Activated naive CD4-positive, alpha-beta T cell treated with anti-CD3 and anti-CD28 coated beads for 36 hours (primary cell): ENCODE measurements at regions not wholly inside any gene's neighbourhood (a gene's known extent, or its start where the extent isn't known, plus 50 kb on each side); places are given as distances from the start of the nearest gene placed in this dataset.

Experiments
- CTCF ChIA-PET: fragments of 350-600 bp; sonication (Branson Sonifier 250); formaldehyde crosslinking; loops from one replicate; lab custom pipeline; 2021; ENCODE audit warnings: antibody characterized with exemption; lab: Charles Lee
- DNase-seq: peaks from one replicate; pipeline ENCODE4 v3.0.0-alpha.2; 2020
- H3K27ac Mint-ChIP-seq: one replicate; pipeline ENCODE4 v1.8.0; 2021; ENCODE audit warnings: mild to moderate bottlenecking, mixed read lengths
- H3K27me3 Mint-ChIP-seq: one replicate; pipeline ENCODE4 v1.8.0; 2021; ENCODE audit warnings: low read depth, mixed read lengths
- H3K36me3 Mint-ChIP-seq: one replicate; pipeline ENCODE4 v1.8.0; 2021; ENCODE audit warnings: low read depth, mixed read lengths
- H3K4me1 Mint-ChIP-seq: one replicate; pipeline ENCODE4 v1.8.0; 2021; ENCODE audit warnings: low read depth, mixed read lengths
- H3K4me3 Mint-ChIP-seq: one replicate; pipeline ENCODE4 v1.8.0; 2021; ENCODE audit warnings: mild to moderate bottlenecking, moderate library complexity, mixed read lengths
- H3K9me3 Mint-ChIP-seq: one replicate; pipeline ENCODE4 v1.8.0; 2021; ENCODE audit warnings: mixed read lengths
- intact Hi-C: fragments of 100-400 bp; cut with micrococcal nuclease; formaldehyde crosslinking; loops from one replicate; pipeline ENCODE4 v1.15.1; 2023

DNA sequence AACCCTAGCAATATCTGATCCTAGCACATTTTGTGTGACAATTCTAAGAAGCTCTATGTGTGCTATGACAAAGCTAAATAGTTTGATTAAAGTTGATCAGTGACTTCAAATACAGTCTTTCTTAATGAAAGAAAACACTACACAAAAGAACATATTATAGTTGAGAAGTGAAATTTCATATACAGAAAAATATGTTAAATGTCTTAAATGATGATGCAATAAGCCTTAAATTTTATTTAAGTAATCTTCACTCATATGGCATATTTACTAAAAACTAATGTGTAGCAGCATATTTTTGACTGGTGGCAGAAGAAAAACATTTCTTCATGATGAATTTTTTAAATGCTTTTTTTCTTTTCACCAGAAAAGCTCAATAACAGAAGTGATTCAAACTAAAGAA, 485.5 kb downstream of the TUSC7 start:
- CTCF ChIA-PET: no interaction called here
- H3K9me3 Mint-ChIP-seq: peaks cover 4% of the 10 kb centered on the region
- no peak overlapping the region for H3K27ac Mint-ChIP-seq
- H3K4me1 Mint-ChIP-seq: no peaks in the 10 kb centered on the region
- no peaks in the 10 kb centered on the region for H3K27me3 Mint-ChIP-seq
- no peaks in the 10 kb centered on the region for H3K36me3 Mint-ChIP-seq
- intact Hi-C loops: no loop called here
- H3K4me3 Mint-ChIP-seq: no peak overlapping the region
- DNase-seq: no peak

DNA sequence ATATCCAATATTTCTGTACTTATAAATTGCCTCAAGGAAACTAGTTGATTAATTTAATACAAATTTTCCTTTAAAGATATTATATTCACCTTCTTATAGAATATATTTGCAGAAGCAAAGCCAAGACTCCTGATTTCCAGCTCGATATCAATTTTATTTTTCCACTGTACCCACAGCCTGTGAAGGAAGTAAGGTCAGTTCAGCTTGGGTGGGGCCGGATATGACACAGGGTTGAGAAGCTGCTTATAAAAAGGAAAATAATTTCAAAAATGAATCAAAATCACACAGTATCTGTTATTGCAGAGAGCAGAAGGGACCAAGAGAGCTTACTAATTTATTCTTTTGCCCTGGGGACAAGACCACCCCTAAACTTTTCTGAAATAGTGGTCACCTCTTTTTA, 491.4 kb downstream of the TUSC7 start:
- CTCF ChIA-PET: no interaction called here
- peaks cover 6% of the 10 kb centered on the region for H3K9me3 Mint-ChIP-seq
- intact Hi-C loops: no loop called here
- no peaks in the 10 kb centered on the region for H3K4me1 Mint-ChIP-seq
- H3K27ac Mint-ChIP-seq: no peak overlapping the region
- no peak for DNase-seq
- H3K27me3 Mint-ChIP-seq: no peaks in the 10 kb centered on the region
- no peaks in the 10 kb centered on the region for H3K36me3 Mint-ChIP-seq
- H3K4me3 Mint-ChIP-seq: no peak overlapping the region

DNA sequence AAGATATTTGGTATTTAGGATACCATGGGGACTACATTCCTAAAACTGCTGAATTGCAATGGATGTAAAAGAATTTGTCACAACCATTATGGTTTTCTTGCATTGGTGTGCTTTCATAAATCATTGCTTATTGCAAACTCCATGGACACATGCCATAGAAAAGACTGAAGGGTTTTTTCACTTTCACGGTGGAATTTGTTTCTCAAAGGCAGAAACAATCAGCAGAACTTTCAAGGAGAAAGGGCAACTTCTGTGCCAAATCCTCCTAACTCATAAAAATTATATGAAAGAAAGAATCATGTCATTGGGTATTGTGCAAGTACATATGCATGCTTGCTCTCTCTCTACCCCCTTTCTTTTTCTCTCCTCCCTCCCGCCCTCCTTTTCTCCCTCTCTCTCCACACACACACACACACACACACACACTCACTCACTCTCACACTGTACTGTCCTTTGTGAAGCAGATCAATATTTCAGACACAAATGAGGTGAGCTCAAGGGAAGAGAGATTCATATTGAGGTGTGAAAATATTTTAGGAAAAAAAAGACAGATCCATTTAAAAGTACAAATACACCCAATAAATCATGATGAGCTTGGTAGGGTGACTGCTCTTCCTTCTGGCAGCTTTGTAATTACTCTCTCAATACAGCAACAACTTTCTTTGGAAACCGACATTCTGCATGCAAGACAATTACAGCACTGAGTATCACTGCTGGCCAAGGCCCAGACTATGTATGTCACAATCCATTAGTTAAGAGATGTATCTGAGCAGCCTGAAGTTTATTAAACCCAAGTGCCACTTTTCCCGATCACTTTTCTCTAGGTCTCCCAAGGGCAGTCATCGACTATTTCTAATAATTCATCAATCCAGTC, 492.6 kb downstream of the TUSC7 start:
- Mint-ChIP-seq H3K27ac (no peak overlapping the region), H3K27me3 (no peaks in the 10 kb centered on the region), H3K4me1 (no peaks in the 10 kb centered on the region), H3K36me3 (no peaks in the 10 kb centered on the region), H3K4me3 (no peak overlapping the region), H3K9me3 (peaks cover 6% of the 10 kb centered on the region)
- CTCF ChIA-PET: interaction anchor here (0.6 kb wide), 1 partner anchor 431 kb away, joined by 3 read pairs; no protein-coding TSS in a partner anchor
- DNase-seq: no peak
- intact Hi-C loops: no loop called here

DNA sequence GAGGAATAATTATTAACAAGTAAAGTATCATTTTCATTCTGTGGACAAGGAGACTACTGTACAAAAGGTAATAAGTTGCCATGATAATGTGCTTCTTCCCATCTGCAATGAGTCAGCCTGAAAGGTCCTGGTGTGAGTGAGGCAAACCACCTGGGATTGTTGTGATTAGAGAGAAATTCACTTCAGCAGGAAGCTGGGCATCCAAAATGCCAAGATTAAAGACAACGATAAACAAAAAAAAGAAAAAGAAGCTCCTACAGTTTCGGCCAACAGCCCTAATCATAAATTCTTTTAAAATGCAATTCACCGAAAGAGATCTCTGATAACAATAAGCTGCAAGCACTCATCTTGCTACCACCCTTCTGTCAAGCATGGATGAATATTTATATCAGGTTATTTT, 507.8 kb downstream of the TUSC7 start:
- Mint-ChIP-seq H3K36me3 (no peaks in the 10 kb centered on the region), H3K9me3 (peaks cover 5% of the 10 kb centered on the region), H3K27me3 (no peaks in the 10 kb centered on the region), H3K4me1 (no peaks in the 10 kb centered on the region), H3K4me3 (no peak overlapping the region), H3K27ac (no peak overlapping the region)
- CTCF ChIA-PET: no interaction called here
- intact Hi-C loops: no loop called here
- no peak for DNase-seq

DNA sequence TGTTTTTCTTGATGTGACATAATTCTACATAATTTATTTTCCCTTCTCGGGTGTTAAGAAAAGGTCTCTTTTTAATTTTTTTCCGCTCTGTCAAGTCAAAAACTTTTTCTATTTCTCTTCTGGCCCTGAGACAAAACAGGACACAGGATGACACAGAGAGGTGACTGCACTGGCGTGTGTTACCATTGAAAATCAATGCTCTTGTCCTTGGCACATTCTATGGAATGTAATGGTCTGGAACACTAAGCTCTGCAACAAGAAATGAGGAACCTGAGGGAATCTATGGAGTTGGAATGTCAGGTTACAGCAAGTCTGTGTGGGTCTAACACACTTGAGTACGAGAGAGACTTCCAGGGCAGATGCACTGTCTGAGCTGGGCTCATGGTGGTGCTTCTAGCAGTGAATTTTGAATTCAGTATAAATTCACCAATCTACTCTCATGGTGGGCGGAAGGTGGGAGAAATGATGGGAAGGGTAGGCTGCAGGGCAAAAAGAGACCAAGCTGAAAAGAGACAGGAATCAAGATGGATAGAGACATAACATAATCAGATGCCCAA, 508.3 kb downstream of the TUSC7 start:
- Mint-ChIP-seq H3K4me3 (no peak overlapping the region), H3K4me1 (no peaks in the 10 kb centered on the region), H3K9me3 (peaks cover under 1% of the 10 kb centered on the region), H3K36me3 (no peaks in the 10 kb centered on the region), H3K27me3 (no peaks in the 10 kb centered on the region), H3K27ac (no peak overlapping the region)
- intact Hi-C loops: no loop called here
- no peak for DNase-seq
- CTCF ChIA-PET: no interaction called here

DNA sequence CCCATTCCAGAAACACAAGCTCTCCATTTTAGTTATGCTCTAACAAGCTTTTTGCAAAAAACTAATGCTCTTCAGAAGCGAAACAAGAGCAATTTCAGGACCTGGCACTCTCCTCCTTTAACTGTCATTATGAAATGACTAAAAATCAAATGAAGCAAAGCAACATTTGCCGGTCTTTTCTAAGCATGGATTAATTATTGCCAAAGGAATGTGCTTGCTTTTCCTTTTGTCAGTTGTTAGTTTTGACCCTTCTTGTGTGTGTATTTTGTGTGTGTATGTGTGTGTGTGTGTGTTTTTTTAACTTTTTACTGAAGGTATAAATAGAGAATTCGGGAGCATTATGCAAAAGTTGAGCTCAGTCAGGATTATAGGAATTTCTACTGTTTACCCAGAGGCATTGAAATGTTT, 509.1 kb downstream of the TUSC7 start:
- intact Hi-C loops: no loop called here
- no peak overlapping the region for H3K27ac Mint-ChIP-seq
- H3K27me3 Mint-ChIP-seq: no peaks in the 10 kb centered on the region
- CTCF ChIA-PET: no interaction called here
- no peak overlapping the region for H3K4me3 Mint-ChIP-seq
- no peaks in the 10 kb centered on the region for H3K4me1 Mint-ChIP-seq
- DNase-seq: no peak
- no peaks in the 10 kb centered on the region for H3K36me3 Mint-ChIP-seq
- no peaks in the 10 kb centered on the region for H3K9me3 Mint-ChIP-seq

DNA sequence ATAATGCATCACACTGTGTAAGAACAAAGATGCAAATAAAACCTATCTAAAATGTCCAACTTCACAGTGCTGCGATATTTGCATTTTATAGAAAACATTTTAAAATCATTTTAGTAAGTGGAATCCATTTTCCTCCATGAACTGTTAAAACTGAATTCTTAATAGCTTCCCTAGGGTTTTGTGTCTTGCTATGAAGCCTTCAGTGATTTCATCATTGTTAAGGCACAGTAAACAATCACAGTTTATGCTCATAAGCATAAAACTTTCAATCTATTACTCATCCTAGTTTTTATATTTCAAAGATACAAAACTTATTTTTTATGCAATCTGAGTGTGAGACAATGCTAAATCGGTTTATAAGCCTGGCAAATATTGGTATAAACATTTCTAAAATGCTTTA, 509.7 kb downstream of the TUSC7 start:
- H3K4me3 Mint-ChIP-seq: no peak overlapping the region
- intact Hi-C loops: no loop called here
- H3K4me1 Mint-ChIP-seq: no peaks in the 10 kb centered on the region

DNA sequence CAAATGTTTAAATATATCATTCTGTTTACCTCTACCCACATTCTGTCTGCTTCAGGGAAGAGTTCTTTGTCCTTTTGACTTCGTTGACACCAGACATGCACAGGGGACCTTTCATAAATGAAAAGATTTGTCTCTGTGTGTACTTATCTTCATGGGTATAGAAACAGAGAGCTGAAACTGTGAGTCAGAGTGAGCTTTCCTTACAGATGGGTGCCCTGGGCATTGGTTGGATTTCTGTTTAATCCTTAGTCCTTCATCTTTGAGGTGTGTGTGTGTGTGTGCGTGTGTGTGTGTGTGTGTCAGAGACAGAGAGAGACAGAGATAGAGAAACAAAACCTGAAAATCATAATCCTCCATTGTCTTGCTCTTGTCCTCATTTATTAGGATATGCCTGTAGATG, 517.4 kb downstream of the TUSC7 start:
- CTCF ChIA-PET: no interaction called here
- no peak overlapping the region for H3K27ac Mint-ChIP-seq

More for the DNA sequence above, 509.7 kb downstream of the TUSC7 start:
- Mint-ChIP-seq H3K27me3 (no peaks in the 10 kb centered on the region), H3K27ac (no peak overlapping the region), H3K36me3 (no peaks in the 10 kb centered on the region), H3K9me3 (no peaks in the 10 kb centered on the region)
- CTCF ChIA-PET: no interaction called here
- no peak for DNase-seq

DNA sequence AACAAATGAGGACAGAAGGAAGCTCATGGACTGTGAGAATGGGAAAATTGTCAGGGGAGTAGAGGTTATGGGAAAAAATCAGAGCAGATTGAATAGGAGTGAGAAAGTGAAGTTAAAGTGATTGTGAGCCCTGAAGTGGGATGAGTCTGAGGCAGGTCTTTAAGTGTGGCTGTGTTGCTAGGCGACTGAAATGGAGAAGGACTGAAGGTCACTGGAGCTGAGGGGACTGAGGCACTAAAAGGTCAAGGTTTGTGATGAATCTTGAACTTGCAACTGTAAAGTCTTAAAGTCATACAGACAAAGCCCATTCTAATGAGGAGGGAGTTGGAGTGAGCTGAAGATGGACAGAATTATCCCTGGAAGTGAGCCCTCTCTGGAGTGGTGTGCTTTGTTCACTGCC, 518.9 kb downstream of the TUSC7 start:
- H3K27me3 Mint-ChIP-seq: no peaks in the 10 kb centered on the region
- intact Hi-C loops: no loop called here
- no peak for DNase-seq
- no peaks in the 10 kb centered on the region for H3K9me3 Mint-ChIP-seq
- no peak overlapping the region for H3K4me3 Mint-ChIP-seq
- no peaks in the 10 kb centered on the region for H3K36me3 Mint-ChIP-seq
- H3K27ac Mint-ChIP-seq: no peak overlapping the region
- CTCF ChIA-PET: no interaction called here
- no peaks in the 10 kb centered on the region for H3K4me1 Mint-ChIP-seq

More for the DNA sequence above, 517.4 kb downstream of the TUSC7 start:
- Mint-ChIP-seq H3K27me3 (no peaks in the 10 kb centered on the region), H3K36me3 (no peaks in the 10 kb centered on the region), H3K4me1 (no peaks in the 10 kb centered on the region), H3K9me3 (no peaks in the 10 kb centered on the region), H3K4me3 (no peak overlapping the region)
- intact Hi-C loops: no loop called here
- DNase-seq: no peak

DNA sequence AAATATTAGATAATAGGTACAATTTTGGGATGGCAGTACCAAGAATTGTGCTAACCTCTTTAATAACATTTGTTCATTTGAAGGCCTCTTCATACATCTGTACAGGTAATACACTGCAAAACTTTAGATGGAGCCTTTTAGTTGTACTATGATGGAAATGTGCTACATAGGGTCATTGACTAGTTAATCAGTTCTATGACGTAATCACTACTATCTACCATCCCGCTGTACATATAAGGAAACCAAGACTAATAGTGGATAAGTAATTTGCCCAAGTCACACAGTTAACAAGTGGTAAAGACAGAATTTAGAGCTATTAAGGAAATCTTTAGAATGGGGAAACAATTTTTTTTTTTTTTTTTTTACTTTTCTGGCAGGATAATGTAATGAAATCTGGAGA, 521.3 kb downstream of the TUSC7 start:
- H3K9me3 Mint-ChIP-seq: no peaks in the 10 kb centered on the region
- DNase-seq: no peak
- intact Hi-C loops: no loop called here
- H3K36me3 Mint-ChIP-seq: no peaks in the 10 kb centered on the region
- no peak overlapping the region for H3K27ac Mint-ChIP-seq
- H3K4me1 Mint-ChIP-seq: no peaks in the 10 kb centered on the region
- H3K27me3 Mint-ChIP-seq: no peaks in the 10 kb centered on the region
- CTCF ChIA-PET: no interaction called here
- no peak overlapping the region for H3K4me3 Mint-ChIP-seq

DNA sequence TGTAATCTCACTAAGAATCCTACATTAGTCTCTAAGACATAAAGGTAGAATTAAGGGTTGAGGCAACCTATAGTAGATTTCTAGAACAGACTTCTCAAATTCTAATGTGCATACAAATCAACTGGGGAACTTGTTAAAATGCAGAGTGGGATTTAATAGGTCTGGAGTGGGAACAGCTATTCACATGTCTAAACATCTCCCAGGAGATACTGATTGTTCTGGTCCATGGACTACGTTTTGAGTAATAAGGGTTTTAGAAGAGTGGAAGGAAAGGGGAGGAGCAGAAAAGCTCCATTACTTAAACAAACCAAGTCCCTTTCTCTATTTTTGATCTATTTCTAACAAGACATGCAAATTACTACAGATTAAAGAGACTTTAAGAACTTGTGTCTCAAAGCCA, 524.8 kb downstream of the TUSC7 start:
- H3K27me3 Mint-ChIP-seq: no peaks in the 10 kb centered on the region
- no peaks in the 10 kb centered on the region for H3K4me1 Mint-ChIP-seq
- H3K36me3 Mint-ChIP-seq: no peaks in the 10 kb centered on the region
- CTCF ChIA-PET: no interaction called here
- H3K9me3 Mint-ChIP-seq: no peaks in the 10 kb centered on the region
- intact Hi-C loops: no loop called here
- no peak for DNase-seq
- no peak overlapping the region for H3K4me3 Mint-ChIP-seq
- H3K27ac Mint-ChIP-seq: no peak overlapping the region

DNA sequence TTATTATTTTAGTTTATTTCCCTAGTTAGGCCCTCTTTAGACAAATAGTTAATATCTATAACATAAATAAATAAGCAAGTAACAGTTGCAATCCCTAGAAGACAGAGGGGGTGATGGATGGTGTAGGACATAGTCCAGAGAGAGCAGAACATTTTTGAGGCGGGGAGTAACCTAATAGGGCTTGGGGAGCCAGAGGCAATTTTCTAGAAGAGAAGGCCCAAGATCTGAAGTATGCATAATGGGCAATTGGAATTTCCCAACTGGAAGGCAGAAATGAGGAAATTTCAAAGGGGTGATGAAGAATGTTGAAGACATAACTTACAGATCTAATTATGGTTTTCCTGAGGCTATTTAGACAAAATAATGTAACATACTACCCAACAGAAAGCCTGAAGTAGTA, 525.7 kb downstream of the TUSC7 start:
- H3K36me3 Mint-ChIP-seq: no peaks in the 10 kb centered on the region
- no peaks in the 10 kb centered on the region for H3K4me1 Mint-ChIP-seq
- CTCF ChIA-PET: no interaction called here
- DNase-seq: no peak
- H3K9me3 Mint-ChIP-seq: peaks cover 2% of the 10 kb centered on the region
- no peak overlapping the region for H3K27ac Mint-ChIP-seq
- H3K4me3 Mint-ChIP-seq: no peak overlapping the region
- no peaks in the 10 kb centered on the region for H3K27me3 Mint-ChIP-seq
- intact Hi-C loops: no loop called here

DNA sequence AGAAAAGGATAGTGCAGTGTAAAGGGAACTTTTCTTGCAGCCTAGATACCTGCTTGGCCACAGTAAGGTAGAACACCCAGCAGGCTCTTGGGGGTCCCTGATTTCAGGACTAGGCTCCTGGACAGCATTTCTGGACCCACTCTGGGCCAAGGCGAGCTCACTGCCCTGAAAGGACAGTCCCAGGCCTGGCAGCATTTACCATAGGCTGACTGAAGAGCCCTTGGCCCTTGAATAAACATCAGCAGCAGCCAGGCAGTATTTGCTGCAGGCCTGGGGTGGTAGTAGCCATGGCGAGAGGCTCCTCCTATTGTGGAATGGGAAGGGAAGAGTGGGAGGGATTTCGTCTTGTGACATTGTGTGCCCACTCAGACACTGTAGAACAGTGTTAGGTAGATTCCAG, 529.2 kb downstream of the TUSC7 start:
- H3K27me3 Mint-ChIP-seq: no peaks in the 10 kb centered on the region
- CTCF ChIA-PET: no interaction called here
- no peak overlapping the region for H3K4me3 Mint-ChIP-seq
- no peak overlapping the region for H3K27ac Mint-ChIP-seq
- no peaks in the 10 kb centered on the region for H3K4me1 Mint-ChIP-seq
- no peaks in the 10 kb centered on the region for H3K36me3 Mint-ChIP-seq
- intact Hi-C loops: no loop called here
- H3K9me3 Mint-ChIP-seq: peaks cover 2% of the 10 kb centered on the region
- no peak for DNase-seq
